Muscle layer of colon (tissue), 2 donors: ENCODE measurements at regions not wholly inside any gene's neighbourhood (a gene's known extent, or its start where the extent isn't known, plus 50 kb on each side); places are given as distances from the start of the nearest gene placed in this dataset.

ENCODE experiments used
- H3K27ac ChIP-seq: one replicate; pipeline ENCODE4 v1.7.0; 2013; ENCODE audit warnings: low read depth, mild to moderate bottlenecking, low read length, moderate library complexity
- H3K27me3 ChIP-seq, 2 donors: one replicate each; pipeline ENCODE4 v1.7.0; 2013; ENCODE audit warnings: low read length in 2 of 2, mild to moderate bottlenecking in 2 of 2; ENCODE audit not compliant: insufficient read depth in 2 of 2, control insufficient read depth in 1 of 2
- H3K36me3 ChIP-seq: one replicate; pipeline ENCODE4 v1.7.0; 2013; ENCODE audit warnings: mild to moderate bottlenecking, low read length; ENCODE audit not compliant: insufficient read depth
- H3K4me1 ChIP-seq: one replicate; pipeline ENCODE4 v1.7.0; 2013; ENCODE audit warnings: mild to moderate bottlenecking, low read length; ENCODE audit not compliant: insufficient read depth
- H3K4me3 ChIP-seq, 2 donors: one replicate each; pipeline ENCODE4 v1.7.0; 2013; ENCODE audit warnings: low read length in 2 of 2, low read depth in 1 of 2, mild to moderate bottlenecking in 1 of 2, moderate library complexity in 1 of 2
- H3K9ac ChIP-seq: one replicate; pipeline ENCODE4 v1.7.0; 2013; ENCODE audit warnings: low read length
- H3K9me3 ChIP-seq: one replicate; pipeline ENCODE4 v1.7.0; 2013; ENCODE audit warnings: mild to moderate bottlenecking, low read length
- donor health status: abdominal sarcoma.
- donor health status: Adenocarcinoma of cecum.

GRCh38 chr9:95666785-95667155 lies 150.0 kb upstream of the PTCH1 start:
- no peak overlapping the region for H3K4me3 ChIP-seq
- H3K36me3 ChIP-seq: no peaks in the 10 kb centered on the region
- H3K9ac ChIP-seq: no peak overlapping the region
- no peaks in the 10 kb centered on the region for H3K27me3 ChIP-seq
- no peak overlapping the region for H3K27ac ChIP-seq
- no peaks in the 10 kb centered on the region for H3K9me3 ChIP-seq
- no peaks in the 10 kb centered on the region for H3K4me1 ChIP-seq

DNA sequence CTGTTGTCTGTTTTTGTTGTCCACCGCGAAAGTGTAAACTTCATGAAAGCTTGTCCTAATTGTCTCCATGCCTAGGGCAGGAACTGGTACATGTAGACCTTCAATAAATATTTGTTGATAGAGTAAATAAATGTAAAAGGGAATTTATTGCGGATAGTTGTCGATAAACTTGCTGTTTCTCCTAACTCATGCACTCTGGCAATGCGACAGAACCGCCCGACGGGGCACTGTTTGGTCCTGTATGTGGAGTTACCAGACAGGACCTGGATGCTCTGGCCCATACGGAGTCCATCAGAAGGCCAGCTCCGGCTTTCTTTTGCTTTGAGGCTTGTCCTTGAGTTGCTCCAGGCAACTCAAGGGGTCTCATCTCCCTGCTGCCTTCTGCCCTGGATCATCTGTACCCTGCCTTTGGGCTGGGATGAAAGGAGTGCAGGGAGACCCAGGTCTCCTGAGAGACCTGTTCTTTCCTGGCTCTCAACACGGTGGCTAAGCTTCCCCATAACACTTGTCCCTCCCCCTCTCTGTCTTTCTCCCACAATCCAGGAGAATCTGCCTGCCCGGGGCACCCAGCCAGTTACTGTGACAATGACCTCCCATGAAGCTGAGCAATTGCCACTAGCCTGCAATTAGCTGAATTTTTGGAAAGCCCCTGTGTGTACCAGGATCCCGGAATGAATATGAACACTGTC lies 149.5 kb upstream of the PTCH1 start:
- Histone ChIP-seq H3K27ac (no peak overlapping the region), H3K9me3 (no peaks in the 10 kb centered on the region), H3K4me3 (no peak overlapping the region), H3K4me1 (no peaks in the 10 kb centered on the region), H3K9ac (no peak overlapping the region), H3K36me3 (no peaks in the 10 kb centered on the region), H3K27me3 (no peaks in the 10 kb centered on the region)

DNA sequence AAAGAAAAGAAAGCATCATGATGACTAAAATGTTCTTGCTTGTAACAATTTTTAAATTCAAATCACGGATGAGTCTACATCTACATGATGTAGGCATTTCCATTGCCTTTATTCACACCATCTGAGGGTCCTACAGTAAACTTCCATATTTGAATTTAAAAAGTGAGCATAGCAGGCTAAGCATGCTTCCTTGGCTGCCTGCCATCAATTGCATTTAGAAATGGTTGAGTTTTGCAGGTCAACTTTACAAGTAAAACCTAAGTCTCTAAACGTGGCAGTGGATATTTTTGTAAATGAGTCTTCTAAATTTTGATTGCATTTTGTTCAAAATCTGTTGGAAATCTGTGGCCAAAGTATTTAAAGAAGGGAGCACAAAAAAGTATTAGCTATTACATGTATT lies 136.5 kb upstream of the PTCH1 start:
- no peaks in the 10 kb centered on the region for H3K27me3 ChIP-seq
- H3K4me1 ChIP-seq: peaks cover 5% of the 10 kb centered on the region
- no peak overlapping the region for H3K9ac ChIP-seq
- H3K4me3 ChIP-seq: no peak overlapping the region
- no peak overlapping the region for H3K27ac ChIP-seq
- H3K9me3 ChIP-seq: no peaks in the 10 kb centered on the region
- no peaks in the 10 kb centered on the region for H3K36me3 ChIP-seq

DNA sequence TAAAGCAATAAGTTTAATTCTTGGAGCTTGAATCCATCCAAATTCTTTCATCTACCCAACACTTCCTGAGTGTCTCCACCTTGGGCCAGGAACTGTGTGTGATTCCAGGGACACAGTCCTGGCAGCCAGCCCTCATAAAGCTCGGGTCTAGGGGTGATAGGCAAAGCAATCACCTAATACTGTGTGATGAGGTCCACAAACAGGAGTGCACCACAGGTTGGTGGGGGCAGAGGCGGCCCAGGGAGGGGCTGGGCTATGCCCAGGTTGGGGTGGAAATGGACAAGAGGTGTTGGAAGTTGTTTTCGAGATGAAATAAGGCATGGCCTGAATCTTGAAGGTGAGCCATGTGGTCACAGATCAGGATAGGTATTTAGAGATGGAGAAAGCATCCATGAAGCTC lies 133.9 kb upstream of the PTCH1 start:
- H3K36me3 ChIP-seq: no peaks in the 10 kb centered on the region
- no peak overlapping the region for H3K27ac ChIP-seq
- H3K4me1 ChIP-seq: peaks cover 5% of the 10 kb centered on the region
- no peak overlapping the region for H3K4me3 ChIP-seq
- no peaks in the 10 kb centered on the region for H3K9me3 ChIP-seq
- H3K9ac ChIP-seq: no peak overlapping the region
- H3K27me3 ChIP-seq: no peaks in the 10 kb centered on the region

GRCh38 chr9:95649801-95650213 lies 133.0 kb upstream of the PTCH1 start:
- Histone ChIP-seq H3K36me3 (no peaks in the 10 kb centered on the region), H3K9ac (no peak overlapping the region), H3K27me3 (no peaks in the 10 kb centered on the region), H3K4me3 (peak overlapping the region in 1 of 2 donors; percentile 24), H3K27ac (no peak overlapping the region), H3K4me1 (peaks cover 5% of the 10 kb centered on the region), H3K9me3 (no peaks in the 10 kb centered on the region)

DNA sequence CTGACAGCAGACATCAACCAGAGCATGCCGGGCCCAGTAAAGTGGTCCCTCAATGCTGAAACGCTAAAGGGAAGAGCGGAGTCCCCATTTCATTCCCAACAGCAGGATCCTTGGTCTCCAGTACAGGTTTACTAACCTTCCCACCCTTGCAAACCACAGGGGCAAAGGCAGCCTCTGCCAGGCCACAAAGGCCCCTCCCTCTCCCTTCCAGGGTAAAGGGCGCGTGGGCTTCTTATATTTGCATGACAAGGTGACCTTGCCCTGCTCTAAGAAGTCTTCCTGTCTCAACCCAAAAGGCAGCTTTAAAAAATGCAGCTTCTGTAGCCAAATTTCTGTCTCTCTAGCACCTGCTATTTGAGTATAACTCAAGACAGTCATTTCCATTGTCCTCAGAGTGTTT lies 131.5 kb upstream of the PTCH1 start:
- Histone ChIP-seq H3K9ac (no peak overlapping the region), H3K4me1 (peaks cover 5% of the 10 kb centered on the region), H3K4me3 (no peak overlapping the region), H3K27ac (no peak overlapping the region), H3K27me3 (no peaks in the 10 kb centered on the region), H3K9me3 (no peaks in the 10 kb centered on the region), H3K36me3 (no peaks in the 10 kb centered on the region)

DNA sequence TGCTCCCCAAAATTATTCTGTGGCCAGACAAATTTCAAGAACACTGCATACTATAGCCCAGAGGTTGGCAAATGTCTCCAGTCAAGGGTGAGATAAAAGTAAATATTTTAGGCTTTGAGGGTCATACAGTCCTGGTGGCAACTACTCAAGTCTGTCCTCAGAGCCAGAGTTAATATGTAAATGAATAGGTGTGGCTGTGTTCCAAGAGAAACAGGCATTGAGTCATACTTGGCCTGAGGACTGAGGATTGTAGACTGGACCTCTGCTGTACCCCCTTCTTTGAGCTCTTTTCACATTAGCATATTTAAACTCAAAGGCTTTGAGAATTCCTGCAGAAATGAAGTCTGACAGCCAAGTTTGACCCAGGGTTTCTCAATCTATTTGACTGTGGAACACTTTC lies 129.2 kb upstream of the PTCH1 start:
- H3K36me3 ChIP-seq: no peaks in the 10 kb centered on the region
- H3K27ac ChIP-seq: no peak overlapping the region

DNA sequence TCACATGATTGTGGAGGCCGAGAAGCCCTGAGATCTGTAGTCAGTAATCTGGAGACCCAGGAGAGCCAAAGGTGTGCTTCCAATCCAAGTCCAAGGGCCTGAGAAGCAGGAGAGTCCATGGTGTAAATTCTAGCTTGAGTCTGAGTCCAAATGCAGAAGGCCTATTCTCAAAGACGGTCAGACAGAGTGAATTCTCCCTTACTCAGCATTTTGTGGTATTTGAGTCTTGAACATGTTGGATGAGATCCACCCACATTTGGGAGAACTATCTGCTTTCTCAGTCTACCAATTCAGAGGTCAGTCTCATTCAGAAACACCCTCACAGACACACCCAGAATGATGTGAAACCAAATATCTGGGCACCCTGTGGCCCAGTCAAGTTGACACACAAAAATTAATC lies 128.8 kb upstream of the PTCH1 start:
- Histone ChIP-seq H3K9me3 (no peaks in the 10 kb centered on the region), H3K9ac (no peak overlapping the region), H3K27ac (no peak overlapping the region), H3K27me3 (no peaks in the 10 kb centered on the region), H3K4me3 (no peak overlapping the region), H3K36me3 (no peaks in the 10 kb centered on the region), H3K4me1 (peaks cover 5% of the 10 kb centered on the region)

More for the DNA sequence above, 129.2 kb upstream of the PTCH1 start:
- Histone ChIP-seq H3K4me1 (peaks cover 5% of the 10 kb centered on the region), H3K9ac (no peak overlapping the region), H3K4me3 (no peak overlapping the region), H3K9me3 (no peaks in the 10 kb centered on the region), H3K27me3 (no peaks in the 10 kb centered on the region)

- H3K27ac ChIP-seq: no peak overlapping the region
- H3K9ac ChIP-seq: no peak overlapping the region
- peaks cover 1% of the 10 kb centered on the region for H3K4me1 ChIP-seq
- H3K4me3 ChIP-seq: no peak overlapping the region
- no peaks in the 10 kb centered on the region for H3K27me3 ChIP-seq
- no peaks in the 10 kb centered on the region for H3K9me3 ChIP-seq
- no peaks in the 10 kb centered on the region for H3K36me3 ChIP-seq
Measured at GRCh38 chr9:95644377-95644776, 127.6 kb upstream of the PTCH1 start.

GRCh38 chr9:95643619-95644018 lies 126.8 kb upstream of the PTCH1 start:
- Histone ChIP-seq H3K4me1 (no peaks in the 10 kb centered on the region), H3K36me3 (no peaks in the 10 kb centered on the region), H3K4me3 (no peak overlapping the region), H3K27me3 (no peaks in the 10 kb centered on the region), H3K9me3 (no peaks in the 10 kb centered on the region), H3K27ac (no peak overlapping the region), H3K9ac (no peak overlapping the region)

- Histone ChIP-seq H3K27me3 (no peaks in the 10 kb centered on the region), H3K4me3 (no peak overlapping the region), H3K9me3 (no peaks in the 10 kb centered on the region), H3K27ac (no peak overlapping the region), H3K9ac (no peak overlapping the region), H3K36me3 (no peaks in the 10 kb centered on the region), H3K4me1 (no peaks in the 10 kb centered on the region)
Measured at GRCh38 chr9:95642189-95642588, 125.4 kb upstream of the PTCH1 start.

- no peaks in the 10 kb centered on the region for H3K36me3 ChIP-seq
- H3K4me1 ChIP-seq: no peaks in the 10 kb centered on the region
- H3K9ac ChIP-seq: no peak overlapping the region
- no peak overlapping the region for H3K4me3 ChIP-seq
- no peak overlapping the region for H3K27ac ChIP-seq
- no peaks in the 10 kb centered on the region for H3K9me3 ChIP-seq
- H3K27me3 ChIP-seq: no peaks in the 10 kb centered on the region
Measured at GRCh38 chr9:95641586-95641985, 124.8 kb upstream of the PTCH1 start.
